HEK293 (cell line): ENCODE measurements at regions not wholly inside any gene's neighbourhood (a gene's known extent, or its start where the extent isn't known, plus 50 kb on each side); places are given as distances from the start of the nearest gene placed in this dataset.

Experiments
- CTCF ChIP-seq: fragments of 450-650 bp; formaldehyde crosslinking; IDR thresholded peaks from 2 replicates; pipeline ENCODE4 v1.5.1; 2016; ENCODE audit warnings: missing biosample characterization, missing genetic modification characterization
- FEZF1 ChIP-seq: fragments of 450-650 bp; formaldehyde crosslinking; IDR thresholded peaks from 2 replicates; pipeline ENCODE4 v1.5.1; 2016; ENCODE audit warnings: missing biosample characterization, missing genetic modification characterization
- HOXC10 ChIP-seq: sonication (generic); formaldehyde crosslinking; IDR thresholded peaks from 2 replicates; pipeline ENCODE4 v1.8.1; 2023; ENCODE audit warnings: mild to moderate bottlenecking, missing genetic modification reagents
- MYNN ChIP-seq: fragments of 450-650 bp; formaldehyde crosslinking; IDR thresholded peaks from 2 replicates; pipeline ENCODE4 v1.5.1; 2016; ENCODE audit warnings: missing biosample characterization, missing genetic modification characterization, borderline replicate concordance
- PATZ1 ChIP-seq: fragments of 450-650 bp; formaldehyde crosslinking; IDR thresholded peaks from 2 replicates; pipeline ENCODE4 v1.5.1; 2016; ENCODE audit warnings: missing biosample characterization, missing genetic modification characterization
- REST ChIP-seq: fragments of 450-650 bp; formaldehyde crosslinking; IDR thresholded peaks from 2 replicates; pipeline ENCODE4 v1.5.1; 2016; ENCODE audit warnings: missing biosample characterization, missing genetic modification characterization
- ZBTB8A ChIP-seq: fragments of 450-650 bp; formaldehyde crosslinking; IDR thresholded peaks from 2 replicates; pipeline ENCODE4 v1.5.1; 2016; ENCODE audit warnings: missing biosample characterization, missing genetic modification characterization
- ZEB2 ChIP-seq: fragments of 450-650 bp; formaldehyde crosslinking; IDR thresholded peaks from 2 replicates; pipeline ENCODE4 v1.5.1; 2016; ENCODE audit warnings: missing biosample characterization, missing genetic modification characterization
- ZNF184 ChIP-seq: fragments of 450-650 bp; IDR thresholded peaks from 2 replicates; pipeline ENCODE4 v1.5.1; 2018; ENCODE audit warnings: missing biosample characterization, mild to moderate bottlenecking, missing genetic modification characterization
- ZNF274 ChIP-seq, 2 experiments: fragments of 200-500 bp in 1 of 2; fragments of 450-650 bp in 1 of 2; sonication (Bioruptor generic) in 1 of 2; formaldehyde crosslinking in 1 of 2; IDR thresholded peaks; 2 replicates each; pipeline versions ENCODE4 v1.5.1 to v1.6.1; 2014 to 2016; ENCODE audit warnings: borderline replicate concordance in 1 of 2, inconsistent platforms in 1 of 2, low read length in 1 of 2, missing biosample characterization in 1 of 2, missing genetic modification characterization in 1 of 2
- ZNF362 ChIP-seq: fragments of 450-650 bp; formaldehyde crosslinking; IDR thresholded peaks from 2 replicates; pipeline ENCODE4 v1.5.1; 2016; ENCODE audit warnings: missing biosample characterization, missing genetic modification characterization
- ZNF530 ChIP-seq: fragments of 450-650 bp; formaldehyde crosslinking; IDR thresholded peaks from 2 replicates; pipeline ENCODE4 v1.5.1; 2016; ENCODE audit warnings: low read depth, missing biosample characterization, missing genetic modification characterization
- ZNF600 ChIP-seq: fragments of 450-650 bp; formaldehyde crosslinking; IDR thresholded peaks from 2 replicates; pipeline ENCODE4 v1.5.1; 2016; ENCODE audit warnings: missing biosample characterization, missing genetic modification characterization

- TF ChIP-seq PATZ1 (tag by site-specific recombination) (no peak), CTCF (tag by site-specific recombination) (no peak), FEZF1 (tag by site-specific recombination) (no peak), ZNF600 (tag by site-specific recombination) (no peak), ZNF362 (tag by site-specific recombination) (no peak), ZBTB8A (tag by site-specific recombination) (no peak), ZNF184 (tag by site-specific recombination) (no peak), ZNF530 (tag by site-specific recombination) (no peak), ZNF274 (IDR thresholded peaks at IDR 0.05; ENCODE audit: low read length) (no peak), ZNF274 (tag by site-specific recombination; IDR thresholded peaks at IDR 0.05; ENCODE audit: borderline replicate concordance) (no peak), MYNN (tag by site-specific recombination) (no peak), ZEB2 (no peak), HOXC10 (CRISPR knock-in tag) (no peak), REST (no peak)
Measured at GRCh38 chr4:138865765-138866164, 149.8 kb upstream of the NOCT start.
